ENCODE measurements at regions not wholly inside any gene's neighbourhood (a gene's known extent, or its start where the extent isn't known, plus 50 kb on each side); places are given as distances from the start of the nearest gene placed in this dataset.

DNA sequence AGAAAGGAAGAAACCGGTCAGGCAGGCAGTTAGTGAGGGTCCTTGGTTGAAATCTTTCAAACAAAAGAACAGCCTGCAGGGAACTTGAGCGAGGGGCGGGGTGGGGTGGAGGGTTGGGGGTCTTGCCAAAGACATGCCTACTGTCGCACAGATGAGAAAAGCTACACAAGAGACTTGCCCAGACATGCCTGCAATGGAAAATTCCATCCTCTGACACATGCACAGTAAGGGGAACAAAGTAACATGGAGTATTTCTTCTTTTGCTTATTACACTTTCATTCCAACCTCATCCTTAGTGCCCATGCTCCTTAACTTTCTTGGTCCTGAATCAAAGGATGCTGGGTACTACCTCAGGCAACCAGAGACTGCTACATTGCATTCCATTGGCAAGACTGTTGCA lies 1491.2 kb downstream of the STIM2 start:
- Histone ChIP-seq H3K4me1 (ENCODE audit: control insufficient read depth, insufficient read depth, low read length) (no peaks in the 10 kb centered on the region), H3K4me3 (ENCODE audit: low read depth in 2 of 2, low read length in 2 of 2) (no peak overlapping the region), H3K36me3 (ENCODE audit: control insufficient read depth, insufficient read depth, low read length) (no peaks in the 10 kb centered on the region), H3K9me3 (ENCODE audit: control insufficient read depth, insufficient read depth, low read depth, low read length) (no peaks in the 10 kb centered on the region), H3K27ac (ENCODE audit: low read length) (no peak overlapping the region), H3K27me3 (ENCODE audit: control insufficient read depth, insufficient read depth, low read length) (no peaks in the 10 kb centered on the region)
- no TSS peak for BruUV-seq (replicated peaks)
- intact Hi-C loops (cut with micrococcal nuclease; ENCODE audit: unreplicated experiment): no loop called here
- in situ Hi-C loops (cut with HindIII; ENCODE audit: low pct_unique_long_range_greater_than_20kb, low sequenced_read_pairs): no loop called here
- POLR2A ChIA-PET: no interaction called here
- DNase-seq (ENCODE audit: low read depth, low spot score): no peak
- CTCF ChIA-PET: no interaction called here
- no peak for ATAC-seq
- TF ChIP-seq, protein P1, sequence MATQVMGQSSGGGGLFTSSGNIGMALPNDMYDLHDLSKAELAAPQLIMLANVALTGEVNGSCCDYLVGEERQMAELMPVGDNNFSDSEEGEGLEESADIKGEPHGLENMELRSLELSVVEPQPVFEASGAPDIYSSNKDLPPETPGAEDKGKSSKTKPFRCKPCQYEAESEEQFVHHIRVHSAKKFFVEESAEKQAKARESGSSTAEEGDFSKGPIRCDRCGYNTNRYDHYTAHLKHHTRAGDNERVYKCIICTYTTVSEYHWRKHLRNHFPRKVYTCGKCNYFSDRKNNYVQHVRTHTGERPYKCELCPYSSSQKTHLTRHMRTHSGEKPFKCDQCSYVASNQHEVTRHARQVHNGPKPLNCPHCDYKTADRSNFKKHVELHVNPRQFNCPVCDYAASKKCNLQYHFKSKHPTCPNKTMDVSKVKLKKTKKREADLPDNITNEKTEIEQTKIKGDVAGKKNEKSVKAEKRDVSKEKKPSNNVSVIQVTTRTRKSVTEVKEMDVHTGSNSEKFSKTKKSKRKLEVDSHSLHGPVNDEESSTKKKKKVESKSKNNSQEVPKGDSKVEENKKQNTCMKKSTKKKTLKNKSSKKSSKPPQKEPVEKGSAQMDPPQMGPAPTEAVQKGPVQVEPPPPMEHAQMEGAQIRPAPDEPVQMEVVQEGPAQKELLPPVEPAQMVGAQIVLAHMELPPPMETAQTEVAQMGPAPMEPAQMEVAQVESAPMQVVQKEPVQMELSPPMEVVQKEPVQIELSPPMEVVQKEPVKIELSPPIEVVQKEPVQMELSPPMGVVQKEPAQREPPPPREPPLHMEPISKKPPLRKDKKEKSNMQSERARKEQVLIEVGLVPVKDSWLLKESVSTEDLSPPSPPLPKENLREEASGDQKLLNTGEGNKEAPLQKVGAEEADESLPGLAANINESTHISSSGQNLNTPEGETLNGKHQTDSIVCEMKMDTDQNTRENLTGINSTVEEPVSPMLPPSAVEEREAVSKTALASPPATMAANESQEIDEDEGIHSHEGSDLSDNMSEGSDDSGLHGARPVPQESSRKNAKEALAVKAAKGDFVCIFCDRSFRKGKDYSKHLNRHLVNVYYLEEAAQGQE (IDR thresholded peaks at IDR 0.05; ENCODE audit: insufficient read depth in 1 of 2, low read depth in 2 of 2, low read length in 1 of 2): no peak
- TF ChIP-seq POLR2AphosphoS5 (IDR thresholded peaks at IDR 0.05; ENCODE audit: low read depth, low read length) (no peak), SIN3A (IDR thresholded peaks at IDR 0.05; ENCODE audit: borderline replicate concordance, insufficient read depth, low read depth, low read length) (no peak), TCF7L2 (IDR thresholded peaks at IDR 0.05; ENCODE audit: low read depth, low read length) (no peak)
- TF ChIP-seq, protein P2, sequence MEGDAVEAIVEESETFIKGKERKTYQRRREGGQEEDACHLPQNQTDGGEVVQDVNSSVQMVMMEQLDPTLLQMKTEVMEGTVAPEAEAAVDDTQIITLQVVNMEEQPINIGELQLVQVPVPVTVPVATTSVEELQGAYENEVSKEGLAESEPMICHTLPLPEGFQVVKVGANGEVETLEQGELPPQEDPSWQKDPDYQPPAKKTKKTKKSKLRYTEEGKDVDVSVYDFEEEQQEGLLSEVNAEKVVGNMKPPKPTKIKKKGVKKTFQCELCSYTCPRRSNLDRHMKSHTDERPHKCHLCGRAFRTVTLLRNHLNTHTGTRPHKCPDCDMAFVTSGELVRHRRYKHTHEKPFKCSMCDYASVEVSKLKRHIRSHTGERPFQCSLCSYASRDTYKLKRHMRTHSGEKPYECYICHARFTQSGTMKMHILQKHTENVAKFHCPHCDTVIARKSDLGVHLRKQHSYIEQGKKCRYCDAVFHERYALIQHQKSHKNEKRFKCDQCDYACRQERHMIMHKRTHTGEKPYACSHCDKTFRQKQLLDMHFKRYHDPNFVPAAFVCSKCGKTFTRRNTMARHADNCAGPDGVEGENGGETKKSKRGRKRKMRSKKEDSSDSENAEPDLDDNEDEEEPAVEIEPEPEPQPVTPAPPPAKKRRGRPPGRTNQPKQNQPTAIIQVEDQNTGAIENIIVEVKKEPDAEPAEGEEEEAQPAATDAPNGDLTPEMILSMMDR (IDR thresholded peaks at IDR 0.05): no peak

DNA sequence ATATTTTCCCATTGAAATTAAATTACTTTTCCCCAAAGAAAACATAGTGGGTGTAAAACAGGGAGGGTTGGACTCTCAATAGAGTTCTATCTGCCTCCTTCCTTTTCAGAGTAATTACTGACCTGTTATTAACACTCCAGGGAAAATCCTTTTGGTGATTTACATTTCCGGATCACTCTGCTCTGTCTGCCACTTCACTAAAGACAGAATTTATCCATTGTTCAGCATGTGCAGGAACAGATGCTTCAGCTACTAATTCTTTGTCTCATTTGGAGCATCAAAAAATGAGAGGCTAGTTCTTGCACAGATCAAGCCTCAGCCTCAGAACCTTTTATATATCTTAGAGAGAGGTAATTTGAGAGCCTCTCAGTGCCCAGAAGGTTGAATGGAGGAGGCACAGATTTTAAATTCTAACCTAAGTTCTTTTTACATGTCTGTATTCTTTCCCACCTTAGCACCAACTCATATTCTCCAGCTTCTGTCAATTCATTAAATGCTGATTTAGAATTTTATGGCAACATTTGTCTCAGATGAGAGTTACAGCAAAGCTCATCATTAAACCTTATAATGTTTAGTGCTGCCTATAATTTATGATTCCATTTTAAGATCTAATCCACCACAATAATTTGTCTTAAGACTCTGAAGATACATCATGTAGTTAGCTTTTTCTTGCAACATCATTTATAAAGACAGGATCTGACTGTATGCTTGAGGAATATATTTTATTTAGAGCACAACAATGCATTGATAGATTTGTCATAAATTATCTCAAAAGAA lies 1494.4 kb downstream of the STIM2 start:
- H3K27me3 ChIP-seq (ENCODE audit: control insufficient read depth, insufficient read depth, low read length): no peaks in the 10 kb centered on the region
- ChIA-PET CTCF (no interaction called here), POLR2A (no interaction called here)
- DNase-seq (ENCODE audit: low read depth, low spot score) (no peak), ATAC-seq (no peak)
- in situ Hi-C loops (cut with HindIII; ENCODE audit: low pct_unique_long_range_greater_than_20kb, low sequenced_read_pairs): no loop called here
- intact Hi-C loops (cut with micrococcal nuclease; ENCODE audit: unreplicated experiment): no loop called here
- no peaks in the 10 kb centered on the region for H3K4me1 ChIP-seq (ENCODE audit: control insufficient read depth, insufficient read depth, low read length)
- H3K36me3 ChIP-seq (ENCODE audit: control insufficient read depth, insufficient read depth, low read length): no peaks in the 10 kb centered on the region
- no TSS peak for BruUV-seq (replicated peaks)
- H3K9me3 ChIP-seq (ENCODE audit: control insufficient read depth, insufficient read depth, low read depth, low read length): no peaks in the 10 kb centered on the region
- TF ChIP-seq TCF7L2 (IDR thresholded peaks at IDR 0.05; ENCODE audit: low read depth, low read length) (no peak), SIN3A (IDR thresholded peaks at IDR 0.05; ENCODE audit: borderline replicate concordance, insufficient read depth, low read depth, low read length) (no peak), POLR2AphosphoS5 (IDR thresholded peaks at IDR 0.05; ENCODE audit: low read depth, low read length) (no peak)
- TF ChIP-seq, protein P2 (IDR thresholded peaks at IDR 0.05): no peak
- TF ChIP-seq, protein P1 (IDR thresholded peaks at IDR 0.05; ENCODE audit: insufficient read depth in 1 of 2, low read depth in 2 of 2, low read length in 1 of 2): no peak
- H3K4me3 ChIP-seq (ENCODE audit: low read depth in 2 of 2, low read length in 2 of 2): no peak overlapping the region
- H3K27ac ChIP-seq (ENCODE audit: low read length): no peak overlapping the region

Data from Panc1 (cell line).